SHP77 (cell line): ENCODE measurements at regions not wholly inside any gene's neighbourhood (a gene's known extent, or its start where the extent isn't known, plus 50 kb on each side); places are given as distances from the start of the nearest gene placed in this dataset.
"Not testable (repeated sequence)": the region's sequence is repeated elsewhere in the genome, so short reads cannot be mapped to it uniquely, and the experiment has no call there.

ENCODE experiments used
- DNase-seq, 2 experiments: peaks; one replicate each; lab custom pipeline; 2025; lab: John Stamatoyannopoulos, UW

- not testable (repeated sequence) for DNase-seq
Measured at GRCh38 chr4:8972635-8973034, 101.0 kb upstream of the HMX1 start.

GRCh38 chr4:8965896-8966295, 94.3 kb upstream of the HMX1 start:
- DNase-seq = not testable (repeated sequence)

- not testable (repeated sequence) for DNase-seq
Measured at GRCh38 chr4:8964201-8964788, 92.7 kb upstream of the HMX1 start.

GRCh38 chr4:8963533-8963932, 91.9 kb upstream of the HMX1 start:
- not testable (repeated sequence) for DNase-seq

GRCh38 chr4:8961343-8961742, 89.7 kb upstream of the HMX1 start:
- peak in 1 of 2 experiments; percentile 36 for DNase-seq

GRCh38 chr4:8959471-8959870, 87.8 kb upstream of the HMX1 start:
- DNase-seq = not testable (repeated sequence)

GRCh38 chr4:8954001-8954400, 82.4 kb upstream of the HMX1 start:
- not testable (repeated sequence) for DNase-seq

GRCh38 chr4:8952791-8953190, 81.2 kb upstream of the HMX1 start:
- not testable (repeated sequence) for DNase-seq

- DNase-seq = not testable (repeated sequence)
Measured at GRCh38 chr4:8952109-8952508, 80.5 kb upstream of the HMX1 start.

- DNase-seq = not testable (repeated sequence)
Measured at GRCh38 chr4:8945506-8945905, 73.9 kb upstream of the HMX1 start.

- not testable (repeated sequence) for DNase-seq
Measured at GRCh38 chr4:8943367-8943766, 71.7 kb upstream of the HMX1 start.

- DNase-seq = not testable (repeated sequence)
Measured at GRCh38 chr4:8942088-8942487, 70.4 kb upstream of the HMX1 start.

GRCh38 chr4:8941492-8941805, 69.8 kb upstream of the HMX1 start:
- DNase-seq = not testable (repeated sequence)

- DNase-seq = no peak
Measured at GRCh38 chr4:8940792-8941491, 69.3 kb upstream of the HMX1 start.

GRCh38 chr4:8939840-8940742, 68.5 kb upstream of the HMX1 start:
- no peak for DNase-seq

- no peak for DNase-seq
Measured at GRCh38 chr4:8939160-8939839, 67.7 kb upstream of the HMX1 start.

GRCh38 chr4:8938623-8939022, 67.0 kb upstream of the HMX1 start:
- no peak for DNase-seq

GRCh38 chr4:8938137-8938536, 66.5 kb upstream of the HMX1 start:
- DNase-seq = no peak

- no peak for DNase-seq
Measured at GRCh38 chr4:8932884-8933283, 61.2 kb upstream of the HMX1 start.

GRCh38 chr4:8928074-8928473, 56.4 kb upstream of the HMX1 start:
- DNase-seq = no peak

- no peak for DNase-seq
Measured at GRCh38 chr4:8922481-8922880, 50.8 kb upstream of the HMX1 start.

- DNase-seq = no peak
Measured at GRCh38 chr4:8921465-8921864, 49.8 kb upstream of the HMX1 start.
